Ovary (tissue), 3 donors: ENCODE measurements at regions not wholly inside any gene's neighbourhood (a gene's known extent, or its start where the extent isn't known, plus 50 kb on each side); places are given as distances from the start of the nearest gene placed in this dataset.

Experiments
- CTCF ChIP-seq, 3 donors: fragments of 450-650 bp in 2 of 3; fragments of 200-600 bp in 1 of 3; IDR thresholded peaks; one replicate each; pipeline versions ENCODE4 v1.5.1 to v1.8.0; 2016 to 2022; ENCODE audit warnings: antibody characterized with exemption in 3 of 3, mild to moderate bottlenecking in 1 of 3
- EP300 ChIP-seq: sonication (generic); formaldehyde crosslinking; IDR thresholded peaks from one replicate; pipeline ENCODE4 v1.6.1; 2017; ENCODE audit warnings: antibody characterized with exemption
- donor health status: DM: no; HTN: no; CAD: no.

- TF ChIP-seq CTCF (IDR thresholded peaks at IDR 0.05) (no peak), EP300 (no peak)
Measured at GRCh38 chr1:5705751-5706150, 286.5 kb downstream of the NPHP4 start.
